Osteoblast (primary cell): ENCODE measurements at regions not wholly inside any gene's neighbourhood (a gene's known extent, or its start where the extent isn't known, plus 50 kb on each side); places are given as distances from the start of the nearest gene placed in this dataset.

Source experiments
- DNase-seq: peaks from one replicate; pipeline ENCODE4 v3.0.0; 2011; ENCODE audit warnings: low spot score, mixed read lengths; ENCODE audit not compliant: insufficient read length; ENCODE audit errors: missing footprints
- H2AFZ ChIP-seq: 2 replicates; pipeline ENCODE4 v1.6.0; 2011; ENCODE audit warnings: mild to moderate bottlenecking, low read length
- H3K27ac ChIP-seq: 2 replicates; pipeline ENCODE4 v1.5.1; 2011; ENCODE audit warnings: mild to moderate bottlenecking, low read depth, low read length, moderate library complexity
- H3K27me3 ChIP-seq: 2 replicates; pipeline ENCODE4 v1.6.0; 2012; ENCODE audit warnings: mild to moderate bottlenecking, control low read depth, inconsistent platforms, low read length, moderate library complexity; ENCODE audit not compliant: insufficient read depth
- H3K36me3 ChIP-seq: 2 replicates; pipeline ENCODE4 v1.5.1; 2011; ENCODE audit warnings: mild to moderate bottlenecking, low read length, control low read depth, moderate library complexity; ENCODE audit not compliant: insufficient read depth
- H3K4me1 ChIP-seq: 2 replicates; pipeline ENCODE4 v1.5.1; 2011; ENCODE audit warnings: mild to moderate bottlenecking, low read length, control low read depth, moderate library complexity; ENCODE audit not compliant: insufficient read depth
- H3K4me2 ChIP-seq: 2 replicates; pipeline ENCODE4 v1.6.0; 2011; ENCODE audit warnings: mild to moderate bottlenecking, low read length; ENCODE audit not compliant: insufficient read depth
- H3K4me3 ChIP-seq: fragments of 200-600 bp; sonication (generic); 3 replicates; pipeline ENCODE4 v1.5.1; 2012; ENCODE audit warnings: mild to moderate bottlenecking, low read length, inconsistent platforms; ENCODE audit not compliant: insufficient read depth
- H3K79me2 ChIP-seq: 2 replicates; pipeline ENCODE4 v1.6.0; 2012; ENCODE audit warnings: mild to moderate bottlenecking, low read length, control low read depth, inconsistent platforms; ENCODE audit not compliant: insufficient read depth
- H3K9me3 ChIP-seq: 2 replicates; pipeline ENCODE4 v1.5.1; 2011; ENCODE audit warnings: low read depth, low read length, control low read depth
- H4K20me1 ChIP-seq: 2 replicates; pipeline ENCODE4 v1.6.0; 2012; ENCODE audit warnings: mild to moderate bottlenecking, low read length, control low read depth; ENCODE audit not compliant: insufficient read depth
- CTCF ChIP-seq: IDR thresholded peaks from 2 replicates; pipeline ENCODE4 v1.5.1; 2011; ENCODE audit warnings: mild to moderate bottlenecking, low read depth, low read length, moderate library complexity; ENCODE audit errors: extremely low read depth

GRCh38 chr13:22135446-22135845 lies 464.6 kb downstream of the FGF9 start:
- Histone ChIP-seq H3K4me3 (no peak overlapping the region), H3K79me2 (no peaks in the 10 kb centered on the region), H3K4me1 (no peaks in the 10 kb centered on the region), H4K20me1 (no peaks in the 10 kb centered on the region), H3K27ac (no peak overlapping the region), H3K4me2 (no peak overlapping the region), H3K9me3 (no peaks in the 10 kb centered on the region), H2AFZ (no peak overlapping the region), H3K27me3 (no peaks in the 10 kb centered on the region), H3K36me3 (no peaks in the 10 kb centered on the region)
- no peak for DNase-seq
- TF ChIP-seq CTCF, result no peak

- no peaks in the 10 kb centered on the region for H4K20me1 ChIP-seq
- no peaks in the 10 kb centered on the region for H3K79me2 ChIP-seq
- H3K36me3 ChIP-seq, result no peaks in the 10 kb centered on the region
- no peak overlapping the region for H3K4me2 ChIP-seq
- no peaks in the 10 kb centered on the region for H3K27me3 ChIP-seq
- no peak for TF ChIP-seq CTCF
- DNase-seq, result no peak
- H3K4me1 ChIP-seq, result no peaks in the 10 kb centered on the region
- no peak overlapping the region for H2AFZ ChIP-seq
- H3K4me3 ChIP-seq, result no peak overlapping the region
- no peak overlapping the region for H3K27ac ChIP-seq
- no peaks in the 10 kb centered on the region for H3K9me3 ChIP-seq
Observed at GRCh38 chr13:22137361-22138050, 466.6 kb downstream of the FGF9 start.

- peaks cover 6% of the 10 kb centered on the region for H3K9me3 ChIP-seq
- no peak for DNase-seq
- no peaks in the 10 kb centered on the region for H4K20me1 ChIP-seq
- H3K36me3 ChIP-seq, result no peaks in the 10 kb centered on the region
- H3K79me2 ChIP-seq, result no peaks in the 10 kb centered on the region
- no peaks in the 10 kb centered on the region for H3K27me3 ChIP-seq
- no peak overlapping the region for H2AFZ ChIP-seq
- no peak overlapping the region for H3K27ac ChIP-seq
- TF ChIP-seq CTCF, result no peak
- H3K4me1 ChIP-seq, result no peaks in the 10 kb centered on the region
- H3K4me2 ChIP-seq, result no peak overlapping the region
- no peak overlapping the region for H3K4me3 ChIP-seq
Observed at GRCh38 chr13:22138947-22139346, 468.1 kb downstream of the FGF9 start.

GRCh38 chr13:22141716-22142115 lies 470.8 kb downstream of the FGF9 start:
- no peaks in the 10 kb centered on the region for H3K79me2 ChIP-seq
- H3K36me3 ChIP-seq, result no peaks in the 10 kb centered on the region
- H3K27ac ChIP-seq, result no peak overlapping the region
- H3K4me1 ChIP-seq, result no peaks in the 10 kb centered on the region
- no peak overlapping the region for H3K4me3 ChIP-seq
- TF ChIP-seq CTCF, result no peak
- DNase-seq, result no peak
- H3K4me2 ChIP-seq, result no peak overlapping the region
- peaks cover 6% of the 10 kb centered on the region for H3K9me3 ChIP-seq
- no peaks in the 10 kb centered on the region for H4K20me1 ChIP-seq
- no peaks in the 10 kb centered on the region for H3K27me3 ChIP-seq
- no peak overlapping the region for H2AFZ ChIP-seq
